A172 (cell line): ENCODE measurements at regions not wholly inside any gene's neighbourhood (a gene's known extent, or its start where the extent isn't known, plus 50 kb on each side); places are given as distances from the start of the nearest gene placed in this dataset.

Source experiments
- DNase-seq: peaks from one replicate; pipeline ENCODE4 v3.0.0-alpha.2; 2015; ENCODE audit warnings: low spot score

DNA sequence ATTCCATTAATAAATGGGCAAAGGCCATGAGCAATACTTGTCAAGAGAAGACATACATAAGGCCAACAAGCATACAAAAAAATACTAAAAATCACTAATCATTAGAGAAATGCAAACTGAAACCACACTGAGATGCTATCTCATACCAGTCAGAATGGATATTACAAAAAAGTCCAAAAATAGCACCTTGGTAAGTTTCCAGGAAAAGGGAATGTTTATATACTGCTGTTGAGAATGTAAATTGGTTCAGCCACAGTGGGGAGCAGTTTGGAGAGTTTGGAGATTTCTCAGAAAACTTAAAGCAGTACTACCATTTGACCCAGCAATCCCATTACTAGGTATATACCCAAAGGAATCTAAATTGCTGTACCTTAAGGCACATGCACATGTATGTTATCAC is 467.7 kb downstream of the CDH11 start:
- no peak for DNase-seq

DNA sequence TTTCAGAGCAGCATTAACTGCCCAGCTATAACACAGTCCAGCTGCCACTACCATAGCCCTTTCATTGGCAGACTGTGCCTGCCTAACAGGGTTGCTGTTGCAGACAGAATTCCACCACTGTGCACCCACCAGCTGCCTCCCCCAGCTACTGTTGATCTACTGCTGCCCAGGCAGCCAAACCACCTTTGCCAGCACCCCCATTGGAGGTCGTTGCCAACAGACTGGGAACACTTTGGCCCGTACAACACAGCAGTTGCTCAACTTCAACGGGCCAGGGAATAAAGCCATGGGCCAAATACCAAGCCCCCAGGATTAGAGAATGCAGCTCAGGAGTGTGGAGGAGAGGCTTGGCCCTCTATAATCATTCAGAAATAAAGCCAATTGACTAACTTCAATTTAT is 473.6 kb downstream of the CDH11 start:
- no peak for DNase-seq

DNA sequence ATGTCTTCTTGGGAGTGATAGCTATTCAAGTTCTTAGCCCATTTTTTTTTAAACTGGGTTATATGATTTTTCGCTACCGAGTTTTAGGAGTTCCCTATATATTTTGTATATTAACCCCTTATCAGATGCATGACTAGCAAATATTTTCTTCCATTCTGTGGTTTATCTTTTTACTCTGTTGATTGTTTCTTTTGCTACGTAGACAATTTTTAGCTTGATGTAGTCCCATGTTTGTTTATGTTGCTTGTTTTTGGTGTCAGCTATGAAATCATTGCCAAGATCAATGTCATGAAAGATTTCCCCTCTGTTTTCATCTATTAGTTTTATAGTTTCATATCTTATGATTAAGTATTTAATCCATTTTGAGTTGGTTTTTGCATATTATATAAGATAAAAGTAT is 480.5 kb downstream of the CDH11 start:
- DNase-seq = no peak

DNA sequence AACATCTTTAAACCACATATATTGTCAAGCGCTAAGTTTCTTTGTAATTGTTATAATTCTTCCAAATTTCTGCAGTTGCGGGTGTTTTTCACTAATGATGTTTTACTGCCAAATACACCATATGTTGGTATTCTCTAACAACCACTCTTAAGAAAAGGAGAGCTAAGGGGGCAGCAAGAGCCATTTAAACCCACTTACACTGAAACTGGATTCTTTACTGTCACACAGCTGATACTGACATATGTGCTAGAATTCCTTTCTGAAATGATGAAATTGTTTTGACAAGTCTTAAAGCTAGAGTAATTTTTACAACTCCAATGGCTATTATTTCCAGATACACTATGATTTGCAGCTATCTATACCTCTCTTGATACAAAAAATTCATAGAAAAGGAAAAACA is 483.1 kb downstream of the CDH11 start:
- no peak for DNase-seq

DNA sequence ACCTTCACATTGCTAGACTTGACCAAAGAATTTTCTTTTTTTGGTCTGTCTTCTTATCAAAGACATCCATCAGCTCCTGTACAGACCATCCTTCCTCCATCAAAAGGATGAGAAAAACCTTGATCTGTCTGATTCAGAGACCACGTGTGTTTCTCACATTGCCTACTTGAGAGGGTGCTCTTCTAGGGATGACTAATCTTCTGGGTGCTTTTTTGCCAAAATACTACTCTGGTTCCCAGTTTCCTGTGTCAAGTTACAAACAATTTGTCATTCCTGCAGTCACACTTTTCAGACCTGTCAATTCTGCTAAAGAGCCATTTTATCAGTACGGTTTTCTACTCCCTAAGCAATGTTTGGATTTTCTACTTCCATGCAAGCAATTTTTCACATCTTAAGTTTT is 492.2 kb downstream of the CDH11 start:
- peak; percentile 44 for DNase-seq

DNA sequence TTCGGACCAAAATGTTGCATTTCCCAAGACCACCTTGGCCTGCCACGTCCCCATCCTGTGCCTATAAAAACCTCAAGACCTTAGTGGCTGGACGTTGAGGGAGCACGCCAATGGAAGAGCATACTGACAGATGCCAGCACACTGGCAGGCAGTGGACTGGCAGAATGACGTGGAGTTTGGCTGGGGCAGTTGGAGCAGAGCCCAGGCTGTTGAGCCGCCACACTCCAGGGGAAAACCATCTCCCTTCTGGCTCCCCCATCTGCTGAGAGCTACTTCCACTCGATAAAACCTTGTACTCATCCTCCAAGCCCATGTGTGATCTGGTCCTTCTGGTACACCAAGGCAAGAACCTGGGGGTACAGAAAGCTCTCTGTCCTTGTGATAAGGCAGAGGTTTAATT is 494.1 kb downstream of the CDH11 start:
- peak; percentile 4 for DNase-seq

DNA sequence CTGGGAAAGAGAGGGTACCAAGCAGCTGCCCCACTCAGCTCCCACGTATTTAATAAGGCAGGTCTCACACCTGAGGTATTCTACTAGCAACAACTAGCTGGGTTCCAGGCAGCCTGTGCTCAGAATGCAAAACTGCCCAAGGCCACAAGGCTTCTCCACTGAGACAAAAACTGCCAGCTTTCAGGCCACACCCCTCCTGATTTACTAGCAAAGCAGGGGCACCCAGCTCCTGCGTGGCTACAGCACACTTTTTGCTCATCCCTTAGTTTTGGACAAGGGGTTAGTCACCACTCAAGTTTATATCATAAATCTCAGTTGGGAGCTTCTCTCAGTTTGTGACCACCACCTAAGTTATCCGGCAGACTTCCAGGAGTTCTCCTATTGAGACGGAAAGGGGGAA is 494.6 kb downstream of the CDH11 start:
- DNase-seq = peak; percentile 11

DNA sequence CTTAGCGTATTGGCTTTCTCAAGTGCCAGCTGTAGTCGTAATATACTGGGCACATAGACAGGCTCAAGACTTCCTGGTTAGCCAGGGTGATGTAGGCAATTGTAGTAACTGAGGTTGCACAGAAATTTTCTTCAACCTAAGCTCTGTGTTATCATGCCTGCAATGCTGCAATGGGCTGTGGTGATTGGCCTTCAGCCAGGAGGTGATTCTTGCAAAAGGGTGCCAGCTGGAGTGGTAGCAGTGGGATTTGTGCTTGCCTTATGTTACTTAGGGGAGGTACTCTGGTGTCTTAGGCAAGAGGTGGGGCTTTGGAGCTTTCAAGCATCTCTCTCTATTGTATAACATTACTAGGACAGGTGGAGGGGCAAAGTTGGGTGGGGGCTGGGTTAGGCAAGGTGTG is 495.1 kb downstream of the CDH11 start:
- DNase-seq = no peak

DNA sequence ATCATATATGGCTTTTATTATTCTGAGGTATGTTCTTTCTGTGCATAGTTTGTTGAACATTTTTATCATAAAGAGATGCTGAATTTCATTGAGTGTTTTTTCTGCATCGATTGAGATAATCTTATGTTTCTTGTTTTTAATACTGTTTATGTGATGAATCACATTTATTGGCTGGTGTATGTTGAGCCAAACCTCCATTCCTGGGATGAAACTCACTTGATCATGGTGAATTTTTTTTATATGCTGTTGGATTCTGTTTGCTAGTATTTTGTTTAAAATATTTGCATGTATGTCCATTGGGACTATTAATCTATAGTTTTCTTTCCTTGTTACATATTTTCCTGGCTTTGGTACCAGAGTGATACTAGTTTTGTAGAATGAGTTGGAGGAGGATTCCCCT is 500.2 kb downstream of the CDH11 start:
- DNase-seq = no peak

DNA sequence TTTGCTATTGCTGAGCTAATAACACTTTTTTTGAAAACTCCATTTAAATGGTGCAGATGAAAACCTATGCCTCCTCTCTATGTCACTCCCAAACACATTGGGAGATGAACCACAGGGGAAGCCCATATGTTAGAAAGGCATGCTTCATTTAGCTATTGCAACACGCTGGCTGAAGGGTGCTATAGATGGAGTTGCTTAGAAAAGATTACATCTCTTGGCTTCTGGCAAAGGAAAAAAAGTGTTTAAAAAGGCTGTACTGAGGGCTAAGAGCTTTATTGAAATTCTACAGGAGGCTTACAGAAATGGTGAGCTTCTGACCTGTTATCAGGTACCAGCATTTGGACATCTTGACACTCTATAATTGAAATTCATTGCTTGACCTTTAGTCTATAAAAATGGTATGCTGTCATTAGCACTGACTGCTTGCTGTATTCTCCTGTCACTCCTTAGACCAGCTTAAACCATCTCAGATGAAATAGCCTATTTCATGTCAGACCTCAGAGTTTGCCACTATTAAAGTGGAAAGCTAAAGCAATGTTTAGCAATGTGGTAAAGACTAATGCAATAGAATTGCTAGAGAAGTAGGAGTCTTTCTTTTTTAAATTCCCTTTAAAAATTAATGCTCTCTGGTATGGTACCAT is 503.9 kb downstream of the CDH11 start:
- DNase-seq = no peak

DNA sequence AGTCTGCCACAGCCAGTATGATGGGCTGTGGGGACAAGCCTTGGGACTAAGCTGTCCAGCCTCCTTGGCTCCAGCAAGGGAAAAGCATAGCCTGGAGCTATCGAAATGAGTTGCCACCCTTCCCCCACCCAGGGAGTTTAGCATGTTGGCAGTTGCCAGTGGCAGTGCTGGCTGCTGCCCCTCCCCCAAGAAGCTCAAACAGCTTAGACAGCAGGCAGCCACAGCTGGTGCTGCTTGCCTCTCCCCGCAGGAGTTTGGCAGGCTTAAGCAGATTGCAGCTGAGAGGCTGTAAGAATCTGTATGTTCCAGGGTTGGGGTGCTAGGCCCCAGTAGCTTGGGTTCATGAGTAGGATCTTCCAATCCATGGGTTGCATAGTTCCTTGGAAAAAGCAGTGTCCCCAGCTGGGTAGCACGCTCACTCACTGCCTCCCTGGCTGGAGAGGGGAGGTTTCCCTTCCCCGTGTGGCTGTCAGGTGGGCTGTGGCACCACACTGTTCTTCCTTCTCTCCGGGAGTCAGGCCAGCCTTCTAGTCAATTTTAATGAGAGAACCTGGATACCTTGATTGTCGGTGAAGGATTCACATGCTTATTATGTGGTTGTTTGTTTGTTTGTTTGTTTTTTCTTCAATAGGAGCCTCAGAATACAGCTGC is 506.1 kb downstream of the CDH11 start:
- no peak for DNase-seq

DNA sequence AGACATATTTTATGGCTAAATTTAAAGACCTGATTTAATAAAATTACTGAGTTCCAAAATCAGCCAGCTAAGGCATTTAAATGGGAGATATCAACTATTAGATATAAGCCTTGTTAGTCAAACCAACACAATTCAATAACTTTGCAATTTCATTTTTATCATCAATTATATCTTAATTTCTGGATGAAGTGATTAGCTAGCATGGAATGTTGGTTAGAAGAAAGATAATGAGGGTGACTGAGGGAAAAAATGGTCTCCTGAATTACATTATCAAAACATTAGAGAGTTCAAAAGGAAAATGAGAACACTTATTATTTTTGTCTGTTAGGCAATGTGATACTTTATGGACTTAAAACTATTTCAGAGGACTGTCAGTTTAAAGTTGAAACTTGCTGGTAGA is 525.7 kb downstream of the CDH11 start:
- no peak for DNase-seq

DNA sequence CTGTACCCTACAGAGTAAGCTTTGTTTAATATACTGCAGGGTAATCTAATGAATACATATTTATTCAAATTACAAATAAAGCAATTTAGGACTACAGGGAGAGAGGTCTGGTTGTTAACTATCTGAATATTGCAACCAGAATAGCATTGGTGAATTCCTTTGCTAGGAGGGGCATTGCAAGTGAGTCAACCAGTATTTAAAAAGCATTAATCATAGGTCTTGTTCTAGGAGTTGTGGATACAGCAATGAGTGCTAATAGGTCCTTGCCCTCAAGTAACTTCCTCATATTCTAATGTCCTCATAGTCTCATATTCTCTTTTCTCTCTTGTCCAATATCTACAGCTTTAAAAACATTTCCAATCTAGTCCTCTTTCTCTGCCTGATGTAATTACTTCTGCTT is 531.4 kb downstream of the CDH11 start:
- DNase-seq = no peak

DNA sequence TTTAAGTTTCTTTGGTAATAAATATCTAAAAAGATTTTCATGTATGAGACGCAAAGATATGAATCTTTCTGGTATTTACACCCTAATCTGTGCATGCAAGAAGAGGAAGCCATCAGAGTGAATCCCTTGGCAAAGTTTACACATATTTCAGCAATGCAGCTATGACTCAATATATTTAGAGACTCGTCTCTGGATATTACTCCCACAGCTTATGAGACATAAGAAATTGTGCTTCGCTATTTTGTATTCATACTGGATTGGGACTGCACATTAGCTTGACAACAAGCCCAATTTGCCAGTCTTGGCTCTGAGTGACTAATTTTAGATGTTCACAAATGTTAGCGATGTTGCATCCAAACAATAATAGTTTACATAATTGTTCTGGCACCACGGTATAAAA is 532.0 kb downstream of the CDH11 start:
- peak; percentile 0 for DNase-seq

DNA sequence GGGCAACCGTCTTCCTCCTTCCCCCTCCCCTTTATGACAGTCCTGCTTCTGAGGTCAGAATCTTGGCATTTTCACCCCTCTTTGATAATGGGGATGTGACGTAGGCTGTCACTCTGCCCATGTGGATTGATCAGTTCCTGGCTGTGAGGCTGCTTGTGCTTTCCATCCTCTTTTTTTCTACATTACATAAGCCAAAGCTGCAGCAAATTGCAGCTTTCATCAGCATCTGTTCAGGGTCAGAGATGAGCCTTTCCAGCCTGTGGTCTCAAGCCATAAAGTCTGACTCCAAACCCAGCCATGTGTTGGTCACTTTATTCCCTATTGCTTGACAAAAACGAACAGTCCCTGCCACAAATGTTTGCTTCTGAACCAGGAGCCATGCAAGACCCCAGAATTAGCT is 535.1 kb downstream of the CDH11 start:
- DNase-seq = no peak

DNA sequence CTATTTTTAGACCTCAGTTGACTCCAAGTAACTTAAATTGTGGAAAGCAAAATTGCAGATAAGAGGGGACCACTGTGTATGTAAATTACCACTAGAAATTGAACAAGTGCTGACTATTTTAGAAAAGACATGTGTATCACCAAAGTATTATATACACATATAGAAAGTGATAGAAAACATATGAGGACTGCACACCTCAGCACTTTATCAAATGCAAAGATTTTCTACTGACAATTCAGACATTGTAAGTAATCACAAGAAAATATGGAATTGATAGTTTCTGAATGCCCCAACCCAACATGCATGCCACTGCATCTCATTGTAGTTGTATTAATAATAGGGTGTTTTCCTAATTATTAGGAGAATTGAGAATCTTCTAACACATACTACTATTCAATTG is 536.5 kb downstream of the CDH11 start:
- no peak for DNase-seq

DNA sequence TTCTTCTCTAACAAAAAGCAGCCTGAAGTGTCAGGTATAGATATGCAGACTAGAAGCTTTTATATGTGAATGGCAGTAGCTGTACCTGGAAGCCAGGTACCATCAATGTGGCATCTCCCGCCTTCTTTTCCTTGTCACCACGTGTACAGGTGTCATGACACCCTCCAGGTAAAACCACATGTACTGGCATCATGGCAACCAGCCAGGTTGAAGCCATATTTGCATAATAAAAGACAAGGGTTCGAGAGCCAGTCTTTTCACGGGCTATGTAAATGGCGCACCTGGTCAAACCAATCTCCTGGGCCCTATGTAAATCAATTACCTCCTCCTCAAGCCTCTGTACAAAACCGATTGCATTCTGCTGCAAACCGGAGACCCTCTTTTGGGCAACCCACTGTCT is 541.3 kb downstream of the CDH11 start:
- DNase-seq = no peak

DNA sequence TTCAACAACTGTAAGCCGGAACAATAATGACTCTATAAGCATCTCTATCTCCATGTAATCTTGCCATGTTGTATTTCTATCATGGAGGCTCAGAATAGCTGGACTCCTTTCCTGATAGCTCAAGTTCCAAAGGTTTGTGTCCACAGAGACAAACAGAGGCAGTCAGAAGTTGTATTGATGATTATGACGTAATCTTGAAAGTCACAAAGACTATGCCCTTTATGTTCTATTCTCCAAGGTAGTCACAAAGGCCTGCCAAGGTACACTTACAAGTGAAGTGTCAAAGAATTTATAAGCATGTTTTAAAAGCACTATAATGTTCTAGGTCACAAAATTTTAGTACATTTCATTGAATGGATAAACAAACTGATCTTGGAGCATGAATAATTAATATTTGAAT is 542.2 kb downstream of the CDH11 start:
- DNase-seq = no peak

DNA sequence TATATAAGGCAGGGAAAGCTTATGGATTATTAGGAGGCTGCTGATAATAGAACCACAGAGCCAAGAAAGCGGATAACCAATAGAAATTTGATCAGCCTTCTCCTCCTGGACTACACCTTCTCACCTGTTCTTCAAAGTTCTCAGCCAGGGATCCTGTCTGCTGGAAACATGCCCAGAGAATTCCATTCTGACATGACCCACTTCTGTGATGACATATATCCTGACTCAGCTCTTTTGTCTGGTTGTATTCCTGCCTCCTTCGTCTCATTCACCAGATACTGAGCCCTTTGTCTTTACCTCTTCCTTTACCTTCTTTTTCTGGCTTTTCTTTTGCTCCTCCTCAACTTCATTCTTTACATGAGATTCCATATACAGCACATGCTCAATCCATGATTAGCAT is 576.1 kb downstream of the CDH11 start:
- no peak for DNase-seq

DNA sequence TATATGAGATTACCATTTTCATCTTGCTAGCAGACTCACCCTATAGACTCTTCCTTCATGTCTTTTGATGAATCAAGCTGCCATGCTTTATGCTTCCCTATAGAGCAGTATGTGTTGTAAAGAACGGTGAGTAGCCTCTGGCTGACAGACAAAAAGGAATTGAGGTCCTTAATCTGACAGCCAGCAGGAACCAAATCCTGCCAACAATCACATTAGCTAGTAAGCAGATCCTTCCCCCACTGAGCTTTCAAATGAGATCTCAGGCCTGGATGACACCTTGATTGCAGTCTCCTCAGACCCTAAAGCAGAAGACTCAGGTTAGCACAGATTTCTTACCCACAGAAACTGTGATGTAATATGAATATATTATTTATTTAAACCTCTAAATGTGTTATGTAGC is 577.0 kb downstream of the CDH11 start:
- DNase-seq = no peak

DNA sequence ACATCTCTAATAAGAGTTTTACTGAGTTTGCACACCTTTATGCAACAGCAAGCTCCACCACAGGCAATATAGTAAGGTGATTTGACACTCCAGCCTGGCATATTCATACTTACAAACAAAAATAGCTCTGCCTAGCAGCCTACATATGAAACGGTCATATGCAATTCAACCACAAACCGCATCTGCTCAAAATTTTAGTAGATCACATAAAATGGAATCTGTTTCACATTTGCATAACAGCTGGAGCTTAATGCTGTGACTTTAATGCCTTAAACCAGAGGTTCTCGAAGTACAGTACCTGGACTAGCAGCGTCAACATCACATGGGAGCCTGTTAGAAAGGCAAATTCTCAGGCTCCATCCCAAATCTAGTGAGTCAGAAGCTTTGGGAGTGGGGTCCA is 578.4 kb downstream of the CDH11 start:
- DNase-seq = no peak

DNA sequence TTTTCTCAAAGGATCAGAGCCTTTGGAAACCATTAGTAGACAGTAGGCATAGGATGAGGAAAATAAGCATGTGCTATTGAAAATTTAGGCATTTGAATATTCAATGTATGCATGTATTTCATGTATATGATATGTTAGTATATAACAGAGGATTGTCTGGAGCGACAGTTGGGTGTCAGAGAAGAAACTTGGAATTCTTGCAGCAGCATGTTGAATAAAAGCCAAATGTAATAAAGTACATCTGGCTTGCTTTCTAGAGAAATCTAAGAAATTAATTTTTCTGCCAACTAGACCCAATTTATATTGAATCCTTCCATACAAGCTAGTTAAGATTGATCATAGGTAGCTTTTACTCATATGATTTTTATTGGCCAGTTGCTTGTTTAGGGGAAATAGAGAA is 578.8 kb downstream of the CDH11 start:
- no peak for DNase-seq

DNA sequence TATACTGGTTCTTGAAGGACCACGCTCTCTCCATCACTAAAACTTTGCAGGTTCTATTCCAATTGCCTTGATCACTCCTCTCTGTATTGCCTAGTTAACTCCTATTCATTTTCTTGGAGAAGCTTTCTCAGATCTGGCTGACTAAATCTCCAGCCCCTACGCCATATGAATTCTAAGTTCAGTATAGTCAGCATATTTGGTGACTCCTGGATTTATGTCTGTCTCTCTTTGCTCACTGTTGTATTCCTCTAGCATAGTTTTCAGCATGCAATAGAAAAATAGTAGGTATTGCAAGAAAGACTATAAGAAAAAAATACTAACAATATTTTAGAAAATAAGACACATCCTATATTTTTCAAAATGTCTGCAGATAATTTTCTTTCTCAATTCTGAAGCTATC is 579.7 kb downstream of the CDH11 start:
- DNase-seq = no peak

DNA sequence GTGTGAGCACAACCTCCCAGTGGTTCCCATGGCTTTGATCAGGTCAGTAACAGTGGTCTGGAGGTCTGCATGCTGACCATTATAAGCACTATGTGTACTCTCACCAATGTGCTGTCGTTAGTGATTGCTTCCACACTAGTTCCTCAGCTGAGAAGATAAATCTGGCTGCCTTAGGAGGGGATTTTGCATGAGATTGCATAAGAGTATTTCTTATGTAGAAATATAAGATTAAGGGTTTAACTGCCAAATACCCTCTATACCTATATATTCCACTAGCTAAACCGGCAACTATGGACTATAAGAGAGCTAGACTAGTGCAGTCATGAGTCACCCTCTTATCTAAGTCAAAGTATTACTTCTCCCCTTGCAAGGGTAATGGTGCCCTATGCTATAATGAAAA is 580.2 kb downstream of the CDH11 start:
- no peak for DNase-seq
